HS-27A (cell line): ENCODE measurements at regions not wholly inside any gene's neighbourhood (a gene's known extent, or its start where the extent isn't known, plus 50 kb on each side); places are given as distances from the start of the nearest gene placed in this dataset.

Experiments
- DNase-seq: peaks from one replicate; pipeline ENCODE4 v3.0.0-alpha.2; 2012; ENCODE audit warnings: low read depth, missing footprints

DNA sequence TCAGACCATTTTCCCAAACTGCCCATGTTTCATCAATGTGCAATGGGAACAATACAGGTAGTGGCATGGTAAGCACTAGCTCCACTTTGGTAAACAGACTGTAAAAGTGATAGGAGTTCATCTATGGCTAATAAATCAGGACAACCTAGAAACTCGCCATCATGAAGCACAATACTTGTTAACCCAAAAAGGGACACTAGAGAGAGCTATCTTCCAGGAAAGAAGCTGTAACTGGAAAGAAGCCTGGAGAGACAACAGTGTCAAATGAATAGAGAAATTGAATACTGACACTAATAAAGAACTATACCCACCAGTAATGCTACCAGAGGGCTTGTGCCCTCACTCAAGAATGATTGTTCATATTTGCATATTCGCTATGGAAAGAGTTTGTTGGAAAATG is 164.7 kb upstream of the RGS18 start:
- DNase-seq: peak; percentile 19

DNA sequence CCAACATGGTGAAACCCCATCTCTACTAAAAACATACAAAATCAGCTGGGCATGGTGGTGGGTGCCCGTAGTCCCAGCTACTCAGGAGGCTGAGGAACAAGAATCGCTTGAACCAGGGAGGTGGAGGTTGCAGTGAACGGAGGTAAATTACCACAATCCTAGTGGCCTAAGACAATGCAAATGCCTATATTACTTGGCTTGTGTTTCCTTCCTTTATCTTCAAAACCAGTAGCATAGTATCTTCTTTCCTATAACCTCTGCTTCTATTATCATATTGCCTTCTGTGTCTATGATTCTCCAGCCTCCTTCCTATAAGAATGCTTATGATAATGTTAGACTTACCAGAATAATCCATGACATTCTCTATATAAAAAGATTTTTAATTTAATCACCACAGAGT is 156.2 kb upstream of the RGS18 start:
- DNase-seq: no peak

DNA sequence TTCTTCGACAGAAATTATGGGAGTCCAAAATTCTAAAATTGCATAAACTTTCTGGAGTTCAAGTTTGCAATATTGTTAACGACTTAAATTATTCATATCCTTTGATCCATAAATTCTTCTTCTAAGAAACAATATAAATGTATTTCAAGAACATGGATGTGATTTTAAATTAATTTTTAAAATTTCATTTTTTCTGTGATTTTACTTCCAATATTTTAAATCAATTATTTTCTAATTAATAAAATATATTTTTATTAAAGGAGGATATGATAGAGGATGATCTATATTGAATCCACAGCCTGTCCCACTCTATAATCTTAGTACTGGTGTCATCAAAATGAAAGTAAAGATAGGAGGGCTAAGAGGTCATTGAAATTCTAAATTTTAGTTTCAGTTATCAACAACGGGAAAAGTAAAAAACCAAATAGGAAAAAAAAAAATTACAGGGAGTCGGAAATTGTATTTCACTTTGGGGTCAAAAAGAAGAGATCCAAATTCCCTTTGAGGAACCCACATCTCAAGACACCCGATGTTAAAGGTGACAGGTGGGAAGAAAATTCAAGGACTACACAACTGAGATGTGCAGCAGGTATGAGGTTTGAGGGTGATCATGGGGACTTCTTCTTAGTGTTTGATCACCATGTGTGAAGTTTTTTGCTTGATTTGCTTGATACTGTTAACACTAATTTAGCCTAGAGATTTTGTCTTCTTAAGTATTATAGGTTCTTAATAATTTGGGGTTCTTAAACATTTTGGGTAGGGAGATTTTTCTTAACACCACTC is 154.8 kb upstream of the RGS18 start:
- DNase-seq: no peak

DNA sequence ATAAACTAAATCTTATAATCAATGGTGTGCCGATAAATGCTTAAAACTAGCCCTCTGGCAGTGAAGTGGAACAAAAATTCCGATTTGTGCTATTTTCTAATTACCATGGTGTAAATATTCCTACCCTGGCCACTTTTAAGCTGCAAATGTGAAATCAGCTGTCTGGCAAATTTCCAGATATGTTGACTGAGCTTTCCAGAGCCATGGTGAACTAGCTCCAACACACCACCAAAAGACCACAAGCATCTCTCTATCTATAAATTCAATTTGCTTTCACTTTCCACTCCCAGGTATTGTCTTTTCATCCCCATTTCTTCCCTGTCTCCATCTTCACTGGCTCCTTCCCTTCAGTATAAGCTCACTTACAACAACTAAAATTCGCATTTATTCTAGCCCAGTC is 152.3 kb upstream of the RGS18 start:
- no peak for DNase-seq

DNA sequence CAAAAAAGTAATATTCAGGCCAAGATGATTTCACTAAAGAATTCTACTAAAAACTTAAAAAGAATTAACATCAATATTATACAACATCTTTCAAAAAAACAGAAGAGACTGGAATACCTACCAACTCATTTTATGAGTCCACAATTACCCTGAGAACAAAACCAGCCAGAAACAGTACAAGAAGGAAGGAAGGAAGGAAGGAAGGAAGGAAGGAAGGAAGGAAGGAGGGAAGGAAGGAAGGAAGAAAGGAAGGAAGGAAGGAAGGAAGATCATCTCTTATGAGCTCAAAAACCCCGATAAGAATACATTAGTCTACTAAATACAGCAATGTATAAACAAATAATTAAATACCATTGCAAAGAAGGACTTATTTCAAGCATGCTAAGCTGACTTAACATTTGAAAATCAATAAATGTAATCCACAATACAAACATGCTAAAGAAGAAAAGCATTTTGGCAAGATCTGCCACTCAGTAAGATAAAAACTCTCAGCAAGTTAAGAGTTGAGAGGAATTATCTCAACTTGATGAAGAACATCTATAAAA is 149.9 kb upstream of the RGS18 start:
- DNase-seq: no peak

DNA sequence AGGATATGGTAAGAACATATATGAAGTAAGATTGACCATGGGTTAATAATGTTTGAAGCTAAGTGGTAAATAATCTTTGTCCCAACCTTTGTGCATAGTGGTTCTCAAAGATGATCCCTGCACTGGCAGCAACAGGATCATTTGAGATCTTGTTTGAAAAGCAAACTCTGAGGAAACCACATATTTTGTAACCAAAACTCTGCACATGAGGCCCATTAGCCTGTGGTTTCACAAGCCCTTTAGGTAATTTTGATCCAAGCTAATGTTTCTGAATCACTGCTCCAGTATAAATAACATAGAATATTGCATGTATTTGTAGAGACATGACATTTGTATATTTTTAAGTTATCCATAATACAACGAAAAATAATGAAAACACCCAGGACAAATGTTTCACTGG is 147.9 kb upstream of the RGS18 start:
- no peak for DNase-seq

DNA sequence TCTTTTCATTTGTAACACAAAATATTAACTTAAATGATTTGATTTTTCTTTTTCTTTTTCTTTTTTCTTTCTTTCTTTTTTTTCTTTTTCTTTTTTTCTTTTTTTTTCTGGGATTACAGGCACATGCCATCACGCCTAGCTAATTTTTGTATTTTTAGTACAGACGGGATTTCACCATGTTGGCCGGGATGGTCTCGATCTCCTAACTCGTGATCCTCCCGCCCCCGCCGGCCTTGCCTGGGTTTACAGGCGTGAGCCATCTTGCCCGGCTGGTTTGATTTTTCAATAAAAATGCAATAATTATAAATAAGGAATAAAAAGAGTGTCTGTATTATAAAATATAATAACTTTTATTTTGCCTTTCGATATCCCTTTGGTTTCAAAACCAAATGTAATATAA is 146.7 kb upstream of the RGS18 start:
- DNase-seq: no peak

DNA sequence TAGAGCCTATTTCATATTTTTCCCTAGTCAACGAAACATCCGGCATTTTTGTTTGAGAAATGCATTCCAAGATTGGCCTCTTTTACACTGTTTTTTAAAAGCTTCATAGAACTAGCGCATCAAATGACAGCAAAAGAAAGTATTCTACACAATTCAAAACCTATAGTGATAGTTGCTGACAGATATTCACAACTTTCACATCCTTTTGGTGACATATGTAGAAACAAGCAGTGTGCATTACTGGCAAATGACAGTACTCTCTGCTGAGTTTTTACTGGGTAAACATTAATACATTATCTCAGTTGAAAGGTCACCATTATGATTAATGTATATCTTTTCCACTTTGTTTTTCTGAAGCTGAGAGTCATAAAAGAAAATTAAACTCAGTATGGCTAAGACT is 135.4 kb upstream of the RGS18 start:
- no peak for DNase-seq

DNA sequence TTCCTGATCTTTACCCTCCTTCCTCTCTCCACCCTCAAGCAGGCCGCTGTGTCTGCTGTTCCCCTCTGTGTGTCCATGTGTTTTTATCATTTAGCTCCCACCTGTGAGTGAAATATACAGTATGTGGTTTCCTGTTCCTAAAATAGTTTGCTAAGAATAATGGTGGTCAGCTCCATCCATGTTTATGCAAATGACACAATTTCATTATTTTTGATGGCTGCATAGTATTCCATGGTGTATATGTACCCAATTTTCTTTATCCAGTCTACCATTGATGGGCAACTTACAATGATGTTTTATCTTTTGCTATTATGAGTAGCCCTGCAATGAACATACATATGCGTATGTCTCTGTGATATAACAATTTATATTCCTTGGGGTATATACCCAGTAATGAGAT is 133.4 kb upstream of the RGS18 start:
- no peak for DNase-seq

DNA sequence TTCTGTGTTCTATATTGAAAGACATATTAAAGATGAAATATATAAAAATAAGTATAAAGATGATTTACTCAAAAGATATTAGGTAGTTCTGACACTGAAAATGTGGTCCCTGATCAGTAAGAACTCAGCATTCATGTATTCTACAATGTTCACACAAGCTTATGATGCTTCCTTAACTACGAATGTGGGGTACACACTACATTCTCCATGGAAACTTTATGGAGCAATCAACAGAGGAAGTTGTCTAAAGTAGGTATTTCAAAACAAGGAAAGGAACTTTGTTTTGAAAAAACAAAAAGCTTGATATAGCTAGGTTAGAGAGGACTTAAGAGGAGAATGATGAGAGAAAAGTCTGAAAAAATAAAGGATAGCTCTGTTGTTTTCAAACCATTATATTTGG is 119.7 kb upstream of the RGS18 start:
- no peak for DNase-seq

DNA sequence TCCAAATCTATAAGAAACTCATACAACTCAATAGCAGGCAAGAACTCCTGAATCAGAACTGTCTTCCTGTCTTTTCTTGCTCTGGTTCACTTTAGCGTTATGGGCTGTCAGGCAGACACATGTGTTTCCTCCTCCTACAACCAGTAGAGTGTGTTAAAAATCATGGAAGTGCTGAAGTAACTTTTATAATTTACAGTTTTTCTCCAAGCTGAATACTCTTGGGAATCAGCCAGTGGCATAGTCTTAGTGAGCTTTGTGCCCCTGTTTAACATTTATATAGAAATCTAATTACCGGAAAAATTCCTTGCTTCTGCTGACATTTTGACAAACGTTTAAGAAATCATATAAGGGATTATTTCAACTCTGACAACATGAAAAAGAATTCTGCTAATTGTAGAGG is 113.1 kb upstream of the RGS18 start:
- DNase-seq: no peak

DNA sequence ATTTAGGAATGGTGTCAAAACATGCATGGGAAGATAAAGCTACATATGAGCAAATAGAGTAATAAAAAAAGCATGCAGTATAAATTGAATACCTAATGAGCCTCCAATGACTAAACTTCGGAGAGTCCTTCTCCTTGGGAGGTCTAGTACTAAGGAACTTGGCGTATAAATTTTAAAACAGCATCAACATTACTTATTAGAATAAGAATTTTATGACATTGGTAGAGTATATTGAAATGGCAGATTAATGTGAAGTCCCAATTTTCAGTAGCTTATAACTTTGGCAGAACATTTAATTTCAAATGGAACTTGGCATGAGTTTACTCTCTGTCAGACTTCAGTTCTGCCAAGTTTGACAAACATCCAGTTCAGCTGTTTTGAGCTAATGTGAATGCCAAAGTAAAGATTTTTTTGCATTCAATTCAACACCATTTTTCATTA is 104.7 kb upstream of the RGS18 start:
- no peak for DNase-seq

DNA sequence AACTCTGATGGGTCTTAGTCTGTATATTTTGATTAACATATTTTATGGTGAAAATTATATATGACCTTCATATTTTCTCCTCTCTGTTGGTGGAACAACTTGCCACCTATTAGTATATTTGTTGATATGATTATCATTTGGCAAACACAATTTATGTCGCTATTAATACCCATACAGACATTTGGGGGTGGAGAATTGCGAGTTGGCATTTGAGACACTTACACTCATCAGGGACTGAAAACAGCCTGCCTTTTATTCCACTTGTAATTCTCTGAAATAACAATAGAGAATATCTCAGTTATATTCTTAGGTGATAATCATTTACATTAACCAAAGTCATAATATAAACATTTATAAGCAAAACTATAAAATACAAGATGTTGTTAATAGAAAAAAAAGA is 100.5 kb upstream of the RGS18 start:
- DNase-seq: no peak

DNA sequence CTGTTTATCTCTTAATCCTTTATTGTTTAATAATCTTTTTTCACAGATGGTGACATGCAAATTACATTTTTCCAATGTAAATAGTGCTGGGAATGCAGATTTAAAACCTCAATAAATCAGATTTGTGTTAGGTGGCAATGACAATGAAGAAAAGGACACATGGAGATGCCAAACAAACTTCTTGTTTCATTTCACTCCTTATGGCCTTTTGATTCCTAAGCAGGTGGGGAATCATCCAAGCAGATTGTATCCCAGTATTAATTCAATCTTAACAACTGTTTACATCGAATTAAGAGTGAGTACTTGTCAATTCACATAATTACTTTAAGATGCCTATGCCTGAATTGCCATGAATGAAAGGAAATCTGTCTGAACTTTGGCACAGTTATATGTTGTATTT is 98.9 kb upstream of the RGS18 start:
- no peak for DNase-seq

DNA sequence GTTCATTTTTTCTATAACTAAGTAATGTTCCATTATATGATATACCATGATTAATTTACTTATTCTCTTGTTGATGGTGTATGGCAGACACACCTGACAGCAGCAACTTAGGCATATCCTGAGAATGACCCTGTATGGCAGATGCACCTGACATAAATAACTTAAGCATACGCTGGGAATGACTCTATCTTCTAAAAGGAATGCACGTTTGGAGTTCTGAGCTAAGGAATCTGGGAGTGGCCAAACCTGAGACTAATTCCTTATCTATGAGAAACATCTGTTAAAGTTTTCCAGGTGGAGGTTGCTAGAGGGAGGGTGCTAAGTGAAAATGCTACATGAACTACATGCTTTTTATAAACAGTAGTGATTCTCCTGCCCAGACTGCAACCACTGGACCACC is 96.7 kb upstream of the RGS18 start:
- no peak for DNase-seq

DNA sequence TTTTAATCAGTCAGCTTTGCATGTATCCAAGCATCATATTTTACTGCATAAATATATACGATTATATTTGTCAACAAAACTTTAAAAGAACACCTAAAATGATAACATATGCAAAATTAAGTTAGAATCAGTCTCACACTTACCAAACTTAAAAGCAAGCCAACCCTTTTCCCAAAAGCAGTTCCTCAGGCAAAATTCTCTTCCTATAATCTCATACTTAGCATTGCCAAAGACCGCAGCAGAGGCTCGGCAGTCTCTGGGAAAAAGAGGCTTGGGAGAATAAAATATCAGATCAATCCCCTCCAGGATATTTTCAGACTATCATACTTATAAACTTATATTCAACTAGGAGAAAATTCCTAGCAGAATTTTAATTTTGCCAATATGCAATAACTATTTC is 93.2 kb upstream of the RGS18 start:
- DNase-seq: no peak

DNA sequence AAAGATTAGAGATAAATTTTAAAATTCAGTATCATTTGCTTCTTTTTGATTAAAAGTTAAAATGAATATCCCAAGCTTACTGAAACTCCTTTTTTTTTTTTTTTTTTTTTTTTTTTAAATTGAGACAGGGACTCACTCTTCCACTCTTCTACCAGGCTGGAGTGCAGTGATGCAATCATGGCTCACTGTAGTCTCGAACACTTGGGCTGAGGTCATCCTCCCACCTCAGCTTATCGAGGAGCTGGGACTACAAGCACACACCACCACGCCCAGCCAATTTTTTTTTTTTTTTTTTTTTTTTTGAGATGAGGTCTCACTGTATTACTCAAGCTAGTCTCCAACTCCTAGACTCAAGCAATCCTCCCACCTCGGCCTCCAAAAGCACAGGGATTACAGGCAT is 92.1 kb upstream of the RGS18 start:
- DNase-seq: no peak

DNA sequence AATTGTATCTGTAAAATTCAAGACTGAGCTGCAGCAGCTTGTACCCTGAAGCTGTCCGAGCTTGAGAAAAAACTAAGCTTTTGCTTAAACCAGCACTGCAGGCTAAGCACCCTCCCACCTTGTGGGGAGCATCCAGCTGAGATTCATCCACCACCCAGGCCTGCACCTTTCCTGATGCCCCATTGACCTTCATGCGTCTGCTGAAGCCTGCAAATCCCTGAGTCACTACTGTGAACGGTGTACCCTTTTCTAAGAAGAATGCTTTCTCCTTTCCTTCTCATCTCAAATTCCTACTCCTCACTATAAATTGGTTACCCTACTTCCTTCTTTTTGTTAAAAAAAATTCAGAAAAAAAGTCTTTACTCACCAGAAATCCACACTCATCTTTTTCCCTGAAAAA is 90.9 kb upstream of the RGS18 start:
- no peak for DNase-seq

DNA sequence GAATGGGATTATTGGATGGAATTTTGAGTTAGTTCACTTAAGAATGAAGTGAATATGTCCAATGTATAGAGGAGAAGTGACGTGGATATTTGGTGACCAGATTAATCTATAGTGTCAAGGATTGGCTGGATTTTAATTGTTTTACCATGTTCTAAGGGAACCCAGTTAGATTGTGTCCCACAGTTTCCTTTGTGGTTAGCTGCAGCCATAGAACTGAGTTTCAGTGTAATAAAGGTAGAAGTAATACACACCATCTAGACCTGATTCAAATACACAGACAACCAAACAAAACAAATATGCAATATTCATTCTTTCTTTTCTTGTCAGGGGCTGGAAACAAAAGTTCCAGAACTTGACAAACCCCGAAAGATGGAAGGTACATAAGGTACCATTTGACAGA is 88.0 kb upstream of the RGS18 start:
- DNase-seq: no peak

DNA sequence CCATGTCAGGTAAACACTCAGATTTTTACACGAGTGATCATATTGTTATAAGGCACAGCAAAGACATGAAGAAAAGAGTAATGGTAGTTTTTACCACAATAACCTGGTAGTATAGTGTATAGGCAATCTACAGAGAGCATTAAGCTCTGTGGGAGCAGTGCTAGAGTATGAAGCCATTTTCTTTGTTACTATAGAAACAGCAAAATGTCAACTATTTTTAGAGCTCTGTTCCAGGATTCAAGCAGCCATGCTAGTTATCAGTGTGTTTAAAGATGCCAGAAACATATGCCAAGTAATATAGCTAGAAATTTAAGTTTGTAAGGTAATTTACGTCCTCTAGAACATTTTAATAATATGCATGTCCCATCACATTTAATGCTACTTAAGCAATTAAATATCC is 77.6 kb upstream of the RGS18 start:
- DNase-seq: no peak

DNA sequence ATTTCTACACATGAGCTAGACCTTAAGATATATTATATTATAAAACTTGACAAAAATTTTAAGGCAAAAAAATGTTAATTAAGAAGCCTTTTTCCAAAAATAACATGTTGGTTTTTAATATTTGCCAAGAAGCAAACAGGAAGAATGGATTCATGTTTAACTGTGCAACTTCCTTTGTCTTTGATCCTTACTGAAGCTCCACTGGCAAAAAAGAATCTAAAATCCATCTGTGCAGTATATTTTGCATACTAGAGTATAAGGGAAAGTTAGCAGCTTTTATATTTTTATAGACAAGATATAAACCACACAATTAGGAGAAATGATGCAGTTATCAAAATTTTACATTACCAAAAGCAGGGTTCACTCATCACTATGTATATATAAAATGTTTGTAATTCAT is 76.9 kb upstream of the RGS18 start:
- DNase-seq: no peak

DNA sequence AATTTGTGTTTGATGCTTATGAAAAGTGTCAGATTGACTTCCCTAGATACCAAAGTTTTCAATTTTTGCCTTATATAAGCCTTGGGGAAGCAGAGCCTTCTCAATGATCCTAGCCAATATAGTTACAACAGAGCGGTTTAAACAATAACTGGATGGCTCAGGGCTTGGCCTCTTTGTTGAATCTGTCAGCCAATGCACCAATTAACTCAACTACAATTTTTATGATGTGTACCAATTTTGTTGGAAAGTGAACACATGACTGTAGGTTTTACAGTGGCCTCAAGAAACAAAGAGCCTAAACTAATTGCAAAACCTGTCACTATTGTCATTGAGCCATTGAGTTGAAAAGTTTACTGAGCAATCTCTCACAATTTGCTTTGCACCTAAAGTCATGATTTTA is 71.6 kb upstream of the RGS18 start:
- no peak for DNase-seq

DNA sequence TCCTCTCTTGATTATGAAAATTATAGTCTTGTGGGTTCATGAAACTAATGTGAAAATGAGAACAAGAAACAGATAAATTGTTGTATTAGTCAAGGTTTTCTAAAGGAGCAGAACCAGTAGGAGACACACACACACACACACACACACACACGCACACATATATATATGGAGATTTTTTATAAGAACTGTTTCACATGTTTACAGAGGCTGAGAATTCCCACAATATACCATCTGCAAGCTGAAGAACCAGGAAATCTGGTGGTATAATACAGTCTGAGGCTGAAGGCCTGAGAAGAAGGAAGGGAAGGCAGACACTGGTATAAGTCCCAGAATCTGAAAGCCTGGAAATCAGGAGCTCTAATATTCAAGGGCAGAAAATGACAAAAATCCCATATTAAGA is 70.9 kb upstream of the RGS18 start:
- DNase-seq: no peak

DNA sequence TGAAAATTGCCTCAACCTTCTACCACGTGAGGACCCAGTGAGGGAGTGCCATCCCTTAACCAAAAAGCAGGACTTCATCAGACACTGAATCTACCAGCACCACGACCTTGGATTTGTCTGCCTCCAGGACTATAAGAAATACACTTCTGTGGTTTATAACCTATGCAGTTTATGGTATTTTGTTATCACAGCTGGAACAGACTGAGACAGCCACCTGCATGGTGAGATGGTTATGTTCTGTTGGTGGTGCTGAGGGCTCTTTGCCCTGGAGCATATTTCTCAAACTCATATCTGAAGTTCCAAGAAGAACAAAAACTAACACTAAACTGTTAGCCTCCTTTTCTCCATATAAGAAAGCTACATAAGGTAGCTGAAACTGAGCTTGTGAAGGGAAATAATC is 69.8 kb upstream of the RGS18 start:
- no peak for DNase-seq
